ENCODE measurements at regions not wholly inside any gene's neighbourhood (a gene's known extent, or its start where the extent isn't known, plus 50 kb on each side); places are given as distances from the start of the nearest gene placed in this dataset.

GRCh38 chr10:42951486-42952251, 125.2 kb upstream of the RET start:
- Histone ChIP-seq H3K27me3 (replicated peaks in 1 of 4; ENCODE audit: control extremely low read depth in 1 of 4, control insufficient read depth in 3 of 4, insufficient read depth in 4 of 4, low read length in 3 of 4) (no peaks in the 10 kb centered on the region), H3K9ac (ENCODE audit: low read length) (no peak overlapping the region), H3K9me3 (ENCODE audit: control extremely low read depth in 1 of 3, control insufficient read depth in 2 of 3, insufficient read depth in 1 of 3, low read length in 2 of 3) (peaks cover 0 to 22% (median 0%) of the 10 kb centered on the region in 3 donors), H3K4me2 (replicated peaks; ENCODE audit: low read depth, low read length, poor library complexity, severe bottlenecking) (no peak overlapping the region), H2AFZ (ENCODE audit: insufficient read depth, low read depth, low read length, poor library complexity, severe bottlenecking) (no peak overlapping the region), H3K4me3 (ENCODE audit: control extremely low read depth in 1 of 5, extremely low read depth in 1 of 5, insufficient read depth in 1 of 5, low read depth in 2 of 5, low read length in 4 of 5) (no peak overlapping the region), H3K4me1 (ENCODE audit: control insufficient read depth in 2 of 2, insufficient read depth in 2 of 2, low read length in 2 of 2) (no peaks in the 10 kb centered on the region), H3K27ac (ENCODE audit: low read length in 2 of 2) (no peak overlapping the region), H4K20me1 (ENCODE audit: control insufficient read depth, insufficient read depth, low read length, poor library complexity, severe bottlenecking) (no peaks in the 10 kb centered on the region), H3K79me2 (ENCODE audit: control insufficient read depth, insufficient read depth, low read length) (no peaks in the 10 kb centered on the region), H3K36me3 (replicated peaks in 1 of 2; ENCODE audit: control extremely low read depth in 1 of 2, control insufficient read depth in 1 of 2, extremely low read depth in 1 of 2, insufficient read depth in 2 of 2, low read length in 1 of 2) (no peaks in the 10 kb centered on the region)
- CTCF ChIA-PET, result no interaction called here
- intact Hi-C loops (cut with micrococcal nuclease), result no loop called here
- ATAC-seq (ENCODE audit: low read depth) (no peak), DNase-seq (no peak)
- Mint-ChIP-seq H3K4me3 (no peak overlapping the region), H3K4me1 (no peaks in the 10 kb centered on the region), H3K27ac (no peak overlapping the region), H3K9me3 (ENCODE audit: insufficient read depth) (peaks cover under 1% of the 10 kb centered on the region), H3K27me3 (peaks cover 4% of the 10 kb centered on the region)
- TF ChIP-seq EZH2 (IDR thresholded peaks at IDR 0.05; ENCODE audit: borderline replicate concordance, insufficient read depth, low read depth, low read length, poor library complexity, severe bottlenecking), result no peak
- no peak for TF ChIP-seq CTCF (IDR thresholded peaks at IDR 0.05)
- WGBS (ENCODE audit: insufficient coverage), result 75% methylated on average over 37 of the region's 39 CpGs
- POLR2A ChIA-PET, result no interaction called here

GRCh38 chr10:42952349-42952748, 124.5 kb upstream of the RET start:
- CTCF ChIA-PET, result no interaction called here
- H3K27ac Mint-ChIP-seq, result no peak overlapping the region
- H3K9me3 Mint-ChIP-seq (ENCODE audit: insufficient read depth), result peaks cover 4% of the 10 kb centered on the region
- POLR2A ChIA-PET, result no interaction called here
- TF ChIP-seq EZH2 (IDR thresholded peaks at IDR 0.05; ENCODE audit: borderline replicate concordance, insufficient read depth, low read depth, low read length, poor library complexity, severe bottlenecking), result no peak
- TF ChIP-seq CTCF (IDR thresholded peaks at IDR 0.05), result no peak
- no peak overlapping the region for H2AFZ ChIP-seq (ENCODE audit: insufficient read depth, low read depth, low read length, poor library complexity, severe bottlenecking)
- H3K4me3 ChIP-seq (ENCODE audit: control extremely low read depth in 1 of 5, extremely low read depth in 1 of 5, insufficient read depth in 1 of 5, low read depth in 2 of 5, low read length in 4 of 5), result no peak overlapping the region
- no peak overlapping the region for H3K9ac ChIP-seq (ENCODE audit: low read length)
- intact Hi-C loops (cut with micrococcal nuclease), result no loop called here
- no peaks in the 10 kb centered on the region for H3K4me1 Mint-ChIP-seq
- H3K4me2 ChIP-seq (replicated peaks; ENCODE audit: low read depth, low read length, poor library complexity, severe bottlenecking), result no peak overlapping the region
- peaks cover 4% of the 10 kb centered on the region for H3K27me3 Mint-ChIP-seq
- H3K9me3 ChIP-seq (ENCODE audit: control extremely low read depth in 1 of 3, control insufficient read depth in 2 of 3, insufficient read depth in 1 of 3, low read length in 2 of 3), result peaks cover 0 to 22% (median 0%) of the 10 kb centered on the region in 3 donors
- no peaks in the 10 kb centered on the region for H3K79me2 ChIP-seq (ENCODE audit: control insufficient read depth, insufficient read depth, low read length)
- H3K36me3 ChIP-seq (replicated peaks in 1 of 2; ENCODE audit: control extremely low read depth in 1 of 2, control insufficient read depth in 1 of 2, extremely low read depth in 1 of 2, insufficient read depth in 2 of 2, low read length in 1 of 2), result no peaks in the 10 kb centered on the region
- no peak overlapping the region for H3K27ac ChIP-seq (ENCODE audit: low read length in 2 of 2)
- H3K4me1 ChIP-seq (ENCODE audit: control insufficient read depth in 2 of 2, insufficient read depth in 2 of 2, low read length in 2 of 2), result no peaks in the 10 kb centered on the region
- 91% methylated on average over 11 of the region's 14 CpGs for WGBS (ENCODE audit: insufficient coverage)
- no peak overlapping the region for H3K4me3 Mint-ChIP-seq
- H3K27me3 ChIP-seq (replicated peaks in 1 of 4; ENCODE audit: control extremely low read depth in 1 of 4, control insufficient read depth in 3 of 4, insufficient read depth in 4 of 4, low read length in 3 of 4), result no peaks in the 10 kb centered on the region
- H4K20me1 ChIP-seq (ENCODE audit: control insufficient read depth, insufficient read depth, low read length, poor library complexity, severe bottlenecking), result no peaks in the 10 kb centered on the region
- ATAC-seq (ENCODE audit: low read depth), result no peak
- DNase-seq, result no peak
